HG03520 (cell line): ENCODE measurements at regions not wholly inside any gene's neighbourhood (a gene's known extent, or its start where the extent isn't known, plus 50 kb on each side); places are given as distances from the start of the nearest gene placed in this dataset.

ENCODE experiments used
- ATAC-seq: cut with Tn5 transposase; IDR thresholded peaks from one replicate; pipeline ENCODE4 v1.9.1; 2021; ENCODE audit warnings: mild to moderate bottlenecking, moderate library complexity; ENCODE audit not compliant: unreplicated experiment

- ATAC-seq = peak; percentile 49
These were observed 264.6 kb upstream of the CLNK start for GRCh38 chr4:10949039-10949733.

GRCh38 chr4:10947898-10948297 is 263.3 kb upstream of the CLNK start:
- no peak for ATAC-seq

DNA sequence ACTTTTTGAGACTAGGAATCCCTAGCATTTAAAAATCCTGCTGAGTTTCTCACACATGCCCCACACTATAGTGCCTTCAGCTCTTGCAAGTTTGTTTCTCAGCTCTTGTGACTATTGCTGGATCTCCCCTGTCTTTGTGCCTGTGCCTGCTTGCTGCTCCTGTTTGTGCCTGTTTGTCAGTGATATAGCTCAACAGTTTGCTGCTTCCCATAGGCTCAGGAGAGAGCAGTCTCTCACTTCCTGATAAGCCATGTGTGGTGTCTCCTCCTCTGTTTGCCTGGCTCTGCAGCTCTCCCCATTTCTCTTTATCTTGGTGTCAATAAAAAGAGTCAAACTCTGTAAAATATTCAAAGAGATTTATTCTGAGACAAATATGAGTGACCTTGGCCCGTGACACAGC is 259.8 kb upstream of the CLNK start:
- ATAC-seq = no peak

DNA sequence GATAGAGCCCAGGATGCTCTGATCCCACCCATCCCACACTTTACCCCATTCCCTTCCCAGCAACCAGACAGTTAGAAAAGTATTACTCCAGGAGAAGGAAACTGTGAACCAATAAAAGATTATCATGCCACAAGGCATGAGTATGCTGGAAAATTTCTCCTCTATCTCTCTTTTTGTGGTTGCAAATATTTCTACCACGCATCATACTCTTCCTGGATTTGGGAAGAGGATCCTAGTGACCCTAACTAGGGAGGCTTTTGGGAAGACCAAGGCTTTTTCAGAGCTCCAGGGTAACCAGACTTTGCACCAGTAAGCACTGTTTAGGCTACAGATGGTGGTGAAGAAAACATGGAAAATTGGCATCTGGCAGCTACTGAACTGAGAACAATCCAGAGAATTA is 257.6 kb upstream of the CLNK start:
- no peak for ATAC-seq

- ATAC-seq = no peak
These were observed 245.2 kb upstream of the CLNK start for GRCh38 chr4:10929818-10930217.

DNA sequence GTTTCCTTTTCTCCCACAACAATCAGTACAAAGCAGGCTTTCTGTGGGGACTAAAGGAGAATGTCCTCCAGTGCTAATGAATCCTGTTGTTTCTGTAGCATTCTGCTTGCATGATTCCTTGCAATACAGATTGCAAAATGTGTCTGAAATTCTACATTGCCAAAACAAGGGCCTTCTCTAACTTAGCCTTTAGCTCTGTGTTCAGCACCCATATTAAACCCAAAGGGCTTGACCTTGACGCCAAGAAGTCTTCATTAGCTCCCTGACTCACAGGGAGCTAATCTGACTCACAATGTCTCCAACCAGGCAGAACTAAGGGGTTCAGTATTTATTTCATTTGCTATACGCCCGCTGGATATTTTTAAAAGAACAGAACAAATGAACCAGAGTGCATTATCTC is 241.4 kb upstream of the CLNK start:
- ATAC-seq = no peak

GRCh38 chr4:10924274-10924673 is 239.7 kb upstream of the CLNK start:
- ATAC-seq = no peak

DNA sequence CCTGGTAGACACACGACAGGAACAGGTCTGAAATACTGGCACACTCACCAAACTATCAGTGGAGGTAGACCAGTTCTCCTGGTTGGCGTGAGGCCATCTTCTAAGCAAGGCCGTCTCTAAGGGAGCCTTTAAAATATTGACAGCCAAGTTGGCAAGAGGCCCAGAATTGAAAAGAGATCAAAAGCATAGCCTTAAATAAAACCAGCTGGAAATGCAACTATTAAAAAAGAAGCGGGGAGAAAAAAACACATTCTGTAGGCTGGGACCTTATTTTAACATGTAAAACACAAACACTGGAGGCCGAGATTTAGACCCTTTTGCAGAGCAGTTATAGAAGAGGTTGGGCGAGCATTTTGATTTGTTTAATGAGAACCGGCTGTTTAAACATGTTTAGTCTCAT is 233.0 kb upstream of the CLNK start:
- no peak for ATAC-seq

GRCh38 chr4:10898072-10898471 is 213.5 kb upstream of the CLNK start:
- no peak for ATAC-seq

DNA sequence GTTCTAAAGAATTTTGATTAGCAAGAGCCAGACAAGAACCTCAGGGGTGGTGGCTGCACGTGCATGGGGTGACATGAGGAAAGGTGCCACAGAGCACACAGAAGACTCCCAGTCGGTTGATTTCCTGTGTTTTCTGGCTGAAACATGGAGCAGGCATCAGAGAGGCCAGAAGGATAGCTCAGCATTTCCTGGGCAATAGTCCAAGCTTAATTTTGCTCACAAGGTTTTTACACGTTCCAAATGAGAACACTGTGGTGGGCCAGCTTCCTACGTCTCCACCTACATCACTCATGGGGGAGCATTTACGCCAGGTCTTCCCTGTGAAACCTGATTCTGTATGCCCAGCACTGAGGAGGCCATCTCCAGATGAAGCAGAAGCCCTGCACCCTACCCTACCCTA is 212.5 kb upstream of the CLNK start:
- ATAC-seq = no peak

DNA sequence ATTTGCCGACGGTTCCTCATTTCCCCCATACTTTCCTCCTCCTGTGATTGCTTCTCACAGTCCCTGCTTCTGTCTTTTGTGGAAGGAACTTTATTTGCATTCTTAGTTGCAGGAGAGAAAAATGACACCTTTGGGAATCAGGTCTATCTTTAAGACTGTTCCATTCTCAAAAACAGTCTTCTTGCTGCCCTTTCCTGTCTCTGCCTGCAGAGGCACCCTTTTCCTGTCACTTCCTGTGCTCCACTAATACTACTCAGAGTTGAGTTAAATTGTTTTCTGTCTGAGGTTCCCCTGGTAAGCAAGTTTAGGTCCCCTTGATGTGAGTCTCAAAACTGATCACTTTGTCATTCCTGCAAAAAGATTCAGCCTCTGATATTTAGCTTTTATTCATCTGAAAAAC is 208.8 kb upstream of the CLNK start:
- peak; percentile 69 for ATAC-seq

- ATAC-seq = no peak
These were observed 207.3 kb upstream of the CLNK start for GRCh38 chr4:10891866-10892265.

DNA sequence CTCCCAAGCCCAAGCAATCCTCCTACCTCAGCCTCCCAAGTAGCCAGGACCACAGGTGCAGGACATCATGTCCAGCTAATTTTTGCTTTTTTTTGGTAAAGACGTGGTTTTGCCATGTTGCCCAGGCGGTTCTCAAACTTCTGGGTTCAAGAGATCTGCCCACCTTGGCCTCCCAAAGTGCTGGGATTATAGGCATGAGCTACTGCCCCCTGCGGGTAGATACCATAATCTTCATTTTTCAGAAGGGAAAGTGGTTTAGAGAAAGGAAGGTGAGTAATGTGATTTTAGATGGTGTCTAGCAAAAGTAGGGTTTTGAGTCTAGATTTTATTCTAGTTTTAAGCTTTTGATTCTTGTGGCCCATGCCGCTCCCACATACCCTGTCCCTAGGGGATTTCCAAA is 205.3 kb upstream of the CLNK start:
- no peak for ATAC-seq

DNA sequence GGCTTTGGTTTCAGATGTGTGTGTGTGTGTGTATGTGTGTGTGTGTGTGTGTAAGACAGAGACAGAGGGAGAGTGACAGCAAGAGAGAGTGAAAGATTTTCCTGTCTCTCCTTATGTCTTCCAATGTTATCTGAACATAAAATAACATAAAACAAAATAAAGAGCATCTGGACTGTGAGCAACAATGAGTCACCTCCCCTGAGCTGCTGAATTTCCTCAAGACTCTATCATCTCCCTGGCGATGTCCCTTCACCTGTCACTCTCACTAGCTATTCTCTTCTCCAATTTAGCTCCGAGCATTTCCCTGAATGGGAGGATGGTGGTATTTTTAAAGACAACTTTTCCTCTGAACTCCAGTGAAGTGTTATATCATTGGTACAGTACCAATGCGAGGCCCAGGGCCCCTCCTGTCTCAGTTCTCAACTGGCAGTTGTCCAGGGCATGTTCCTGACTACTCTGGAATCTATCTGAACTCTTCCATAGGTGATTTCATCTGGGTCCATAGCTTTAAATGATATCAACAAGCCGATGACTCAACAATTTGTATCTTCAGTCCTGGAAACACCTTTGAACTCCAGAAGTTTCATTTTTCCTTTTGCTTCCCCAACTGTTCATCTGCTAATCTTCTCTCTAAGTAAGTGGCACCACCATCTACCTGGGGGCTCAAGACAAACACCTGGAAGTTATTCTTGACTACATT is 195.0 kb upstream of the CLNK start:
- no peak for ATAC-seq

DNA sequence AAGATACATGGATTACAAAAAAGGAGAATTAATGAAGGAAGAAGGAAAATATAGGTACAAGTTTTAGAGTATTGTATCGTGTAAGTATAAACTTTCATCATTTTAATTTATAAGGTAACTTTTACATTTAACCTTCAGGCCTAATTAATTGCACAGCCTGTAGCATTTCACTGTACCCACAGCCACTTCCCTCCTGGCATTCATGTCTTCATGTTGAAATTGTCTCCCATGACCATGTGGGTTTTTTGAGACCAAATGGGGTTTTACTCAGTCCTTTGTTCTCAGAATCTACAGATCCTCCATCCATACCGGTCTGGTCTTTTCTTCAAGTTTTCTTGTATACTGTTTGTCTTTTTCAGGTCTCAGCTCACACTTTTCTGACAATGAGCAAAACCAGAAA is 194.3 kb upstream of the CLNK start:
- no peak for ATAC-seq

GRCh38 chr4:10877076-10877475 is 192.5 kb upstream of the CLNK start:
- ATAC-seq = no peak

- ATAC-seq = no peak
These were observed 190.7 kb upstream of the CLNK start for GRCh38 chr4:10875144-10875799.

GRCh38 chr4:10873809-10874208 is 189.2 kb upstream of the CLNK start:
- no peak for ATAC-seq

DNA sequence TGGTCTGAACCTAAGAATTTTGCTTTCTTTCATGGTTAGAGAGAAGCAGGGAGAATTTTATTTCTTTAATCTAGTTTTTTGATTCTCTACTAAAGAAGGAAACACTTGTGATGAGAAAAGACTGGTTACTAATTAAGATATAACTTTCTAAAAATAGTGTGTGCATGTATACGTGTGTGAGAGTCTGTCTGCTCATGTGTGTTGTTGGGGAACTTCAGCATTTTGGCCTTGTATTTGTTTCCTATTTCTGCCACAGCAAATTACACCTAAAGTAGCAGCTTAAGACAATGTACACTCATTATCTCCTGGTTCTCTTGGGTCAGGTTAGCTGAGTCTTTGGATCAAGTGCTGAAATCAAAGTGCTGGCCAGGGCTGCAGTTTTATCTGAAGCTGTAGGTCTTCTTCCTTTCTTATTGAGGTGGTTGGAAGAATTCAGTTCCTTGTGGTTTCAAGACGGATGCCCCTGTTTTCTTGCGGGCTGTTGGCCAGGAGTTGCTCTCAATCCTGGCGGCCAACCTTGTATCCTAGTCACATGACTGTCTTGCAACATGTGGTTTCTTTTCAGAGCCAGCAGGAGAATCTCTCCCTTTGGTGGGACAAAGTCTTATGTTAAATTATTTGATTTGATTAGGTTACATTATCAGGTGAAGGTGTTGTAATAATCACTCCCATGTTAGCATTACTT is 188.4 kb upstream of the CLNK start:
- no peak for ATAC-seq

GRCh38 chr4:10866666-10867065 is 182.1 kb upstream of the CLNK start:
- no peak for ATAC-seq

GRCh38 chr4:10861036-10861435 is 176.5 kb upstream of the CLNK start:
- no peak for ATAC-seq
